Heart left ventricle (tissue), 13 donors: ENCODE measurements at regions not wholly inside any gene's neighbourhood (a gene's known extent, or its start where the extent isn't known, plus 50 kb on each side); places are given as distances from the start of the nearest gene placed in this dataset.

ENCODE experiments used
- POLR2A ChIP-seq, 2 donors: fragments of 450-650 bp; IDR thresholded peaks; one replicate each; pipeline ENCODE4 v1.6.1; 2017; ENCODE audit warnings: antibody characterized with exemption in 2 of 2, mild to moderate bottlenecking in 2 of 2, moderate library complexity in 2 of 2
- TF ChIP-seq, protein P1 (sequence below), 12 donors: fragments of 200-600 bp; sonication (generic) in 4 of 12; IDR thresholded peaks; one replicate each; pipeline versions ENCODE4 v1.5.0 to v1.8.0; 2018 to 2022; ENCODE audit warnings: antibody characterized with exemption in 12 of 12, mild to moderate bottlenecking in 5 of 12
- donor health status: ischemic (EF 13 %, LVEDD 7.1; RV severe dilation, severe dysfunction).
- donor health status: DM: no; HTN: yes; CAD: no.
- donor health status: DM: no; HTN: no; CAD: no.
- donor health status: ischemic (EF 25% LVEDD 6.9; RV normal size, moderate dysfunction).
- donor health status: ischemic (EF 25% LVEDD 5.7; RV mildly dilated, moderate dysfunction).
- donor health status: ischemic (EF 35%, LVEDD 5.7; RV mildly dilated, moderate dysfunction).
- donor health status: nonischemic (EF 11% LVEDD 7.7; RV severe dilation, severe dysfunction).
- donor health status: DM: yes; HTN: yes; CAD: no.
- donor health status: PGD.
- donor health status: ischemic (EF 29% LVEDD 5.4; RV normal size, mild dysfunction).
- donor health status: nonischemic (EF 23%, LVEDD 6.1; RV moderate dilation, normal function).

DNA sequence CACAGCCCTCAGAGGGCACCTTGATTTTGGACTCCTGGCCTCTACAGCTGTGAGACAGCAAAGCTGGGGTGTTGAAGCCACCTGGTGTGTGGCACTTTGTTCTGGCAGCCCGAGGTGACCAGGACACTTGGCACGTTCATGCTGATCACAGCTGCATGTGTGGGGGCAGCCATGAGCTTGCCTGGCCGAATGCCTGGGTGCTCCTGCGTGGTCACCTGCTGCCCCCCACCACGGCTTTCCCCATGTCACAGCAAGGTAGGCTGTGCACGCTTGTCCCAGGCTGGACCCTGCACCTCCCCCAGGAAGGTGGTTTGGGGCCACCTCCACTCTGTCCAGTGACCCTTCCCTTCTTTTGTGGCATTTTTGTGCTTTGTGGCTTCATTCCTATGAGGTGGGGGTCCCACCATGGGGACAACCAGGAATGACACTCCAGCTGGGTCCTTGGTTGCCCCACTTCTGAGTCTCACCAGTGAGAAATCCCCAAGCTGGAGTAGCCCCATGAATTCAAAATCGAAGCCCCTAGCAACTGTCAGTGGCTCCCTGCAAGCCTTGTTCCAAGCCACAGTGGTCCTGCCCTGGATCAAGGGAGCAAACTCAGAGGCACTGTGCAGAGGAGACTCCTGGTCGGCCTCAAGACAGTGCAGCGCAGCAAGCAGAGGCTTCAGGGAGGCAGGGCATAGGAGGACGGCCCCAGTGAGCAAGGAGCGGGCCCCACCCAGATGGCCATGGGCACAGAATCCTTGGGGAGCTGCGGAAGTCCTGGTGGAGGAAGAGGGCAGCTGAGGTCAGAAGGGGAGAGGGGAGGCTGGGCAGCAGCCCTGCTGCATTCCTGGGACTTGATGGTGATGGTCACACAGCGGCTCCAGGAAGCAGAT lies 121.4 kb upstream of the HS6ST1 start:
- TF ChIP-seq, protein P1, sequence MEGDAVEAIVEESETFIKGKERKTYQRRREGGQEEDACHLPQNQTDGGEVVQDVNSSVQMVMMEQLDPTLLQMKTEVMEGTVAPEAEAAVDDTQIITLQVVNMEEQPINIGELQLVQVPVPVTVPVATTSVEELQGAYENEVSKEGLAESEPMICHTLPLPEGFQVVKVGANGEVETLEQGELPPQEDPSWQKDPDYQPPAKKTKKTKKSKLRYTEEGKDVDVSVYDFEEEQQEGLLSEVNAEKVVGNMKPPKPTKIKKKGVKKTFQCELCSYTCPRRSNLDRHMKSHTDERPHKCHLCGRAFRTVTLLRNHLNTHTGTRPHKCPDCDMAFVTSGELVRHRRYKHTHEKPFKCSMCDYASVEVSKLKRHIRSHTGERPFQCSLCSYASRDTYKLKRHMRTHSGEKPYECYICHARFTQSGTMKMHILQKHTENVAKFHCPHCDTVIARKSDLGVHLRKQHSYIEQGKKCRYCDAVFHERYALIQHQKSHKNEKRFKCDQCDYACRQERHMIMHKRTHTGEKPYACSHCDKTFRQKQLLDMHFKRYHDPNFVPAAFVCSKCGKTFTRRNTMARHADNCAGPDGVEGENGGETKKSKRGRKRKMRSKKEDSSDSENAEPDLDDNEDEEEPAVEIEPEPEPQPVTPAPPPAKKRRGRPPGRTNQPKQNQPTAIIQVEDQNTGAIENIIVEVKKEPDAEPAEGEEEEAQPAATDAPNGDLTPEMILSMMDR (IDR thresholded peaks at IDR 0.05), result no peak
- TF ChIP-seq POLR2A (IDR thresholded peaks at IDR 0.05), result no peak
